Gastrocnemius medialis (tissue), 4 donors: ENCODE measurements at regions not wholly inside any gene's neighbourhood (a gene's known extent, or its start where the extent isn't known, plus 50 kb on each side); places are given as distances from the start of the nearest gene placed in this dataset.

ENCODE experiments used
- ATAC-seq, 2 donors: fragments of 150-250 bp; one replicate each; pipeline ENCODE4 v1.9.1; 2016
- DNase-seq, 2 donors: peaks; one replicate each; pipeline ENCODE4 v3.0.0-alpha.2; 2019
- H3K27ac ChIP-seq, 4 donors: fragments of 200-600 bp; sonication (generic); 1 replicate in 1 of 4; 2 replicates in 3 of 4; pipeline ENCODE4 v1.5.1; 2016 to 2018; ENCODE audit warnings: mild to moderate bottlenecking in 2 of 4, moderate library complexity in 1 of 4
- H3K27me3 ChIP-seq, 3 donors: fragments of 200-600 bp; sonication (generic) in 2 of 3; 1 replicate in 1 of 3; 2 replicates in 2 of 3; pipeline versions ENCODE4 v1.5.1 to v1.6.0; 2016 to 2019; ENCODE audit warnings: mild to moderate bottlenecking in 1 of 3, moderate library complexity in 1 of 3
- H3K36me3 ChIP-seq, 2 donors: fragments of 200-600 bp; sonication (generic) in 1 of 2; one replicate each; pipeline ENCODE4 v1.5.1; 2017 to 2018
- H3K4me1 ChIP-seq, 2 donors: fragments of 200-600 bp; sonication (generic) in 1 of 2; one replicate each; pipeline ENCODE4 v1.5.1; 2016 to 2017; ENCODE audit warnings: mild to moderate bottlenecking in 2 of 2
- H3K4me3 ChIP-seq, 4 donors: fragments of 200-600 bp; sonication (generic) in 3 of 4; 1 replicate in 1 of 4; 2 replicates in 3 of 4; pipeline ENCODE4 v1.5.1; 2016 to 2019; ENCODE audit warnings: mild to moderate bottlenecking in 2 of 4
- H3K9me3 ChIP-seq, 3 donors: fragments of 200-600 bp; sonication (generic) in 2 of 3; 1 replicate in 1 of 3; 2 replicates in 2 of 3; pipeline ENCODE4 v1.5.1; 2016 to 2019
- POLR2A ChIP-seq, 2 donors: fragments of 450-650 bp; IDR thresholded peaks; one replicate each; pipeline ENCODE4 v1.6.1; 2017; ENCODE audit warnings: antibody characterized with exemption in 2 of 2, mild to moderate bottlenecking in 2 of 2, moderate library complexity in 2 of 2
- in situ Hi-C, 4 donors: fragments of 200-750 bp; cut with MboI; loops; one replicate each; pipeline versions ENCODE4 v1.15.0 to v1.8.0; 2017; ENCODE audit warnings: low sequenced_read_pairs in 4 of 4
- intact Hi-C: fragments of 100-400 bp; cut with DNase I; formaldehyde crosslinking; loops from one replicate; pipeline ENCODE4 v1.15.1; 2023; ENCODE audit warnings: low total_unique reads
- TF ChIP-seq, protein P1 (sequence below), 5 experiments: fragments of 450-650 bp in 3 of 5; fragments of 200-600 bp in 2 of 5; sonication (generic) in 2 of 5; IDR thresholded peaks in 4 of 5; conservative IDR thresholded peaks in 1 of 5; 1 replicate in 4 of 5; 2 replicates in 1 of 5; pipeline ENCODE4 v1.5.1; 2016 to 2019; ENCODE audit warnings: antibody characterized with exemption in 5 of 5, mild to moderate bottlenecking in 3 of 5, moderate library complexity in 3 of 5

- DNase-seq (no peak), ATAC-seq (no peak)
- no peak overlapping the region for H3K27ac ChIP-seq
- H3K27me3 ChIP-seq = no peaks in the 10 kb centered on the region
- in situ Hi-C loops = no loop called here
- intact Hi-C loops = no loop called here
- no peaks in the 10 kb centered on the region for H3K36me3 ChIP-seq
- H3K4me1 ChIP-seq = no peaks in the 10 kb centered on the region
- no peak overlapping the region for H3K4me3 ChIP-seq
- no peaks in the 10 kb centered on the region for H3K9me3 ChIP-seq
- no peak for TF ChIP-seq POLR2A (IDR thresholded peaks at IDR 0.05)
- TF ChIP-seq, protein P1, sequence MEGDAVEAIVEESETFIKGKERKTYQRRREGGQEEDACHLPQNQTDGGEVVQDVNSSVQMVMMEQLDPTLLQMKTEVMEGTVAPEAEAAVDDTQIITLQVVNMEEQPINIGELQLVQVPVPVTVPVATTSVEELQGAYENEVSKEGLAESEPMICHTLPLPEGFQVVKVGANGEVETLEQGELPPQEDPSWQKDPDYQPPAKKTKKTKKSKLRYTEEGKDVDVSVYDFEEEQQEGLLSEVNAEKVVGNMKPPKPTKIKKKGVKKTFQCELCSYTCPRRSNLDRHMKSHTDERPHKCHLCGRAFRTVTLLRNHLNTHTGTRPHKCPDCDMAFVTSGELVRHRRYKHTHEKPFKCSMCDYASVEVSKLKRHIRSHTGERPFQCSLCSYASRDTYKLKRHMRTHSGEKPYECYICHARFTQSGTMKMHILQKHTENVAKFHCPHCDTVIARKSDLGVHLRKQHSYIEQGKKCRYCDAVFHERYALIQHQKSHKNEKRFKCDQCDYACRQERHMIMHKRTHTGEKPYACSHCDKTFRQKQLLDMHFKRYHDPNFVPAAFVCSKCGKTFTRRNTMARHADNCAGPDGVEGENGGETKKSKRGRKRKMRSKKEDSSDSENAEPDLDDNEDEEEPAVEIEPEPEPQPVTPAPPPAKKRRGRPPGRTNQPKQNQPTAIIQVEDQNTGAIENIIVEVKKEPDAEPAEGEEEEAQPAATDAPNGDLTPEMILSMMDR (IDR thresholded peaks at IDR 0.05 in 4 of 5, conservative IDR thresholded peaks at IDR 0.05 in 1 of 5) = no peak
Measured at GRCh38 chr1:218702775-218703174, 357.6 kb downstream of the TGFB2 start.

DNA sequence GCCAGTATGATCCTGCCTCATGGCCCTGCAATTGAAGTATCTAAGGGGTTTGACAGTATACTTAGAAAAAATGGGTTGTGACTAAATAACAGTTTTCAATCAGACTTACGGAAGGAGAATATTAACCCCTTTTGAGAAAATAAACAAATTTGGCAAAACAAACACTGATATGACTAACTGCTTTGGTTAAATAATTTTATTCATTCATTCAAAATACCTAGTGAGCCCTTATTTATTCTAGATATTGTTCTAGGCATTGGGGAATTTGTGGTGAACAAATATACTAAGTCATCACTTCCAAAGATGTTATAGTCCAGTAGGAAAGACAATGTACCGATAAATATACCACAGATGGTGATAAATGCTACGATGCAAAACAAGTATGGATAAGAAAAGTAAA lies 358.7 kb downstream of the TGFB2 start:
- no peak overlapping the region for H3K27ac ChIP-seq
- no peaks in the 10 kb centered on the region for H3K27me3 ChIP-seq
- intact Hi-C loops = no loop called here
- no peaks in the 10 kb centered on the region for H3K36me3 ChIP-seq
- H3K4me1 ChIP-seq = no peaks in the 10 kb centered on the region
- H3K4me3 ChIP-seq = no peak overlapping the region
- in situ Hi-C loops = no loop called here
- TF ChIP-seq POLR2A (IDR thresholded peaks at IDR 0.05) = no peak
- TF ChIP-seq, protein P1 (IDR thresholded peaks at IDR 0.05 in 4 of 5, conservative IDR thresholded peaks at IDR 0.05 in 1 of 5) = no peak
- DNase-seq (no peak), ATAC-seq (no peak)
- H3K9me3 ChIP-seq = no peaks in the 10 kb centered on the region

DNA sequence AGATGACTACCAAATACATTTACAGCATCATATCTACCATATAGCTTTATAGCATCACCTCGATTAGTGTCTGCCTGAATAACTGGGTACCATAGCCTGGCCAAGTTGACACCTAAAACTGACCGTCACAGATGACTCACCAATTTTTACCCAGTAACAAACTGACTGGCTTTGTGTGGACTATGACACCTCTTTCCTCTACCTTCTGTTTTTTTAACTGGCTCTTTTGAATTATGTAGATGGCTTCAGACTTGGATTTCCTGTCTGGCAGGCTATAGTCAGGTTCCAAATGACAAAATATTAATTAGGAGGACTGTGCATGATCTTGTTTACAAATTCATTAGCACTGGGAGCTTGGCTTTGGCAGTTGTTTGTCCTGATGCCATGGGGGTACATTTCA lies 360.3 kb downstream of the TGFB2 start:
- intact Hi-C loops (no loop called here), in situ Hi-C loops (no loop called here)
- H3K9me3 ChIP-seq = no peaks in the 10 kb centered on the region

GRCh38 chr1:218705911-218706893 lies 361.1 kb downstream of the TGFB2 start:
- ATAC-seq = peak in 1 of 2 donors; percentile 49
- Histone ChIP-seq H3K4me3 (no peak overlapping the region), H3K36me3 (no peaks in the 10 kb centered on the region), H3K4me1 (no peaks in the 10 kb centered on the region), H3K27me3 (no peaks in the 10 kb centered on the region), H3K9me3 (no peaks in the 10 kb centered on the region), H3K27ac (no peak overlapping the region)
- no peak for DNase-seq
- in situ Hi-C loops (no loop called here), intact Hi-C loops (no loop called here)
- TF ChIP-seq, protein P1 (IDR thresholded peaks at IDR 0.05 in 4 of 5, conservative IDR thresholded peaks at IDR 0.05 in 1 of 5) = no peak
- no peak for TF ChIP-seq POLR2A (IDR thresholded peaks at IDR 0.05)

More for the DNA sequence above, 360.3 kb downstream of the TGFB2 start:
- ATAC-seq (no peak), DNase-seq (no peak)
- Histone ChIP-seq H3K4me1 (no peaks in the 10 kb centered on the region), H3K27ac (no peak overlapping the region), H3K36me3 (no peaks in the 10 kb centered on the region), H3K27me3 (no peaks in the 10 kb centered on the region), H3K4me3 (no peak overlapping the region)
- TF ChIP-seq, protein P1 (IDR thresholded peaks at IDR 0.05 in 4 of 5, conservative IDR thresholded peaks at IDR 0.05 in 1 of 5) = no peak
- no peak for TF ChIP-seq POLR2A (IDR thresholded peaks at IDR 0.05)
